ENCODE measurements at regions not wholly inside any gene's neighbourhood (a gene's known extent, or its start where the extent isn't known, plus 50 kb on each side); places are given as distances from the start of the nearest gene placed in this dataset.

- Histone ChIP-seq H3K9me3 (ENCODE audit: low read depth, low read length, poor library complexity, severe bottlenecking) (no peaks in the 10 kb centered on the region), H3K4me3 (ENCODE audit: low read depth, low read length, poor library complexity, severe bottlenecking) (no peak overlapping the region), H3K27me3 (replicated peaks; ENCODE audit: insufficient read depth, low read depth, low read length, poor library complexity) (no peaks in the 10 kb centered on the region), H3K27ac (ENCODE audit: low read depth, low read length, poor library complexity, severe bottlenecking) (no peak overlapping the region), H3K4me1 (ENCODE audit: insufficient read depth, low read length, poor library complexity, severe bottlenecking) (peaks cover 35% of the 10 kb centered on the region), H3K36me3 (ENCODE audit: insufficient read depth, low read length, poor library complexity, severe bottlenecking) (no peaks in the 10 kb centered on the region)
- TF ChIP-seq EZH2 (IDR thresholded peaks at IDR 0.05; ENCODE audit: borderline replicate concordance, low read depth, low read length, poor library complexity, severe bottlenecking), result no peak
- peak; percentile 86 for TF ChIP-seq CTCF (conservative IDR thresholded peaks at IDR 0.05; ENCODE audit: low read depth, low read length)
- CTCF ChIA-PET, result interaction anchor here (1.0 kb wide), 1 partner anchor 620 kb away, joined by 7 read pairs; no protein-coding TSS in a partner anchor
- BruUV-seq (replicated peaks), result no TSS peak
- POLR2A ChIA-PET (ENCODE audit: low non-redundant PET), result no interaction called here
- DNase-seq (ENCODE audit: low spot score), result peak; percentile 23
- intact Hi-C loops (cut with micrococcal nuclease; ENCODE audit: unreplicated experiment), result loop anchor here (5.0 kb wide), 1 partner anchor 621 kb away; no protein-coding TSS in a partner anchor
These were observed 51.5 kb upstream of the DCC start for GRCh38 chr18:52288403-52289004.

- BruUV-seq (replicated peaks), result no TSS peak
- no peaks in the 10 kb centered on the region for H3K27me3 ChIP-seq (replicated peaks; ENCODE audit: insufficient read depth, low read depth, low read length, poor library complexity)
- ChIA-PET CTCF (interaction anchor here (0.6 kb wide), 1 partner anchor 343 kb away, joined by 3 read pairs; no protein-coding TSS in a partner anchor), POLR2A (ENCODE audit: low non-redundant PET) (no interaction called here)
- DNase-seq (ENCODE audit: low spot score), result no peak
- intact Hi-C loops (cut with micrococcal nuclease; ENCODE audit: unreplicated experiment), result loop anchor here (5.0 kb wide), 1 partner anchor 622 kb away; no protein-coding TSS in a partner anchor
- no peaks in the 10 kb centered on the region for H3K36me3 ChIP-seq (ENCODE audit: insufficient read depth, low read length, poor library complexity, severe bottlenecking)
- H3K4me1 ChIP-seq (ENCODE audit: insufficient read depth, low read length, poor library complexity, severe bottlenecking), result peaks cover 35% of the 10 kb centered on the region
- no peak for TF ChIP-seq CTCF (conservative IDR thresholded peaks at IDR 0.05; ENCODE audit: low read depth, low read length)
- TF ChIP-seq EZH2 (IDR thresholded peaks at IDR 0.05; ENCODE audit: borderline replicate concordance, low read depth, low read length, poor library complexity, severe bottlenecking), result no peak
- H3K9me3 ChIP-seq (ENCODE audit: low read depth, low read length, poor library complexity, severe bottlenecking), result no peaks in the 10 kb centered on the region
- no peak overlapping the region for H3K4me3 ChIP-seq (ENCODE audit: low read depth, low read length, poor library complexity, severe bottlenecking)
- H3K27ac ChIP-seq (ENCODE audit: low read depth, low read length, poor library complexity, severe bottlenecking), result no peak overlapping the region
These were observed 50.6 kb upstream of the DCC start for GRCh38 chr18:52289392-52289791.

Measured in A673 (cell line).